Ishikawa (cell line): ENCODE measurements at regions not wholly inside any gene's neighbourhood (a gene's known extent, or its start where the extent isn't known, plus 50 kb on each side); places are given as distances from the start of the nearest gene placed in this dataset.

ENCODE experiments used
- CEBPB ChIP-seq: IDR thresholded peaks from 2 replicates; pipeline ENCODE4 v1.6.1; 2012
- EGR1 ChIP-seq: IDR thresholded peaks from 2 replicates; pipeline ENCODE4 v1.6.1; 2012
- EP300 ChIP-seq: IDR thresholded peaks from 2 replicates; pipeline ENCODE4 v1.6.1; 2012; ENCODE audit warnings: borderline replicate concordance
- FOXM1 ChIP-seq: IDR thresholded peaks from 2 replicates; pipeline ENCODE4 v1.6.1; 2012; ENCODE audit warnings: low read depth, borderline replicate concordance
- RAD21 ChIP-seq: IDR thresholded peaks from 2 replicates; pipeline ENCODE4 v1.6.1; 2012; ENCODE audit warnings: low read depth
- TAF1 ChIP-seq: IDR thresholded peaks from 2 replicates; pipeline ENCODE4 v1.6.1; 2012; ENCODE audit warnings: low read depth, mild to moderate bottlenecking
- TEAD4 ChIP-seq: IDR thresholded peaks from 2 replicates; pipeline ENCODE4 v1.6.1; 2012
- YY1 ChIP-seq: IDR thresholded peaks from 2 replicates; pipeline ENCODE4 v1.6.1; 2012; ENCODE audit warnings: low read depth
- ZBTB7A ChIP-seq: IDR thresholded peaks from 2 replicates; pipeline ENCODE4 v1.6.1; 2012; ENCODE audit warnings: low read depth
- TF ChIP-seq, protein P1 (sequence below): IDR thresholded peaks from 2 replicates; pipeline ENCODE4 v1.6.1; 2012
- TF ChIP-seq, protein P2 (sequence below): IDR thresholded peaks from 2 replicates; pipeline ENCODE4 v1.6.1; 2012
- TF ChIP-seq, protein P3 (sequence below): IDR thresholded peaks from 2 replicates; pipeline ENCODE4 v1.6.1; 2012; ENCODE audit warnings: low read depth, mild to moderate bottlenecking

DNA sequence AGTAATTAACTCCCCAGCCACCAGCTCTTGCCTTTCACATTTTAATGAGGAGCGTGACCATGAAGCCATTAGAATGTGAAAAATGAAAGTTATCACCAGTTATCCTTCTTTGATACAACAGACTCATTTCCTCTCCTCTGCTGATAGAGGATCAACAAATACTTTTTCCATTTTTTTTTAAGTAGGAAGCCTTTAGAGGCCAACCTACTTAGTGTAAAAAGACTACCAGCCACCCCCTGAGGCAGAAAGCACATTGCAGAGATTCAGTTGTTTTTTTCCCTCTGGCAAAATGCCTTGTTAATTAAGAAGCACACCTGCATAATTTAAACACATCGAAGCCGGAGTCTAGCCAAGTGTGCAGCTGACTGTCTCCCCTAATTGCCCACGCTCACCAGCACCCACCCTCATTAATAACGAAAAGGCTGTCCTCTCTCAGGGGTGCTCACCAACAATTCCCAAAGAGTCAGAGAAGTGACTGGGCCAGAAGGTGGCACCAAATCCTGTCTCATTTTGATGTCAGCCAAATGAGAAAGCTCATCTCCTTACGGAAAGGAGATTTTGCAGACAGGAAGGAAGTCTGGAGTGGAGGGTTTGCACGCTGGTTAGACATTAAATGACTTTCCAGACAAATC lies 60.9 kb upstream of the MC3R start:
- no peak for TF ChIP-seq TEAD4
- no peak for TF ChIP-seq TAF1
- no peak for TF ChIP-seq EP300
- TF ChIP-seq, protein P1, sequence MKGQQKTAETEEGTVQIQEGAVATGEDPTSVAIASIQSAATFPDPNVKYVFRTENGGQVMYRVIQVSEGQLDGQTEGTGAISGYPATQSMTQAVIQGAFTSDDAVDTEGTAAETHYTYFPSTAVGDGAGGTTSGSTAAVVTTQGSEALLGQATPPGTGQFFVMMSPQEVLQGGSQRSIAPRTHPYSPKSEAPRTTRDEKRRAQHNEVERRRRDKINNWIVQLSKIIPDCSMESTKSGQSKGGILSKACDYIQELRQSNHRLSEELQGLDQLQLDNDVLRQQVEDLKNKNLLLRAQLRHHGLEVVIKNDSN, result no peak
- TF ChIP-seq CEBPB, result no peak
- TF ChIP-seq YY1, result no peak
- no peak for TF ChIP-seq EGR1
- TF ChIP-seq, protein P2, sequence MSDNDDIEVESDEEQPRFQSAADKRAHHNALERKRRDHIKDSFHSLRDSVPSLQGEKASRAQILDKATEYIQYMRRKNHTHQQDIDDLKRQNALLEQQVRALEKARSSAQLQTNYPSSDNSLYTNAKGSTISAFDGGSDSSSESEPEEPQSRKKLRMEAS, result no peak
- TF ChIP-seq, protein P3, sequence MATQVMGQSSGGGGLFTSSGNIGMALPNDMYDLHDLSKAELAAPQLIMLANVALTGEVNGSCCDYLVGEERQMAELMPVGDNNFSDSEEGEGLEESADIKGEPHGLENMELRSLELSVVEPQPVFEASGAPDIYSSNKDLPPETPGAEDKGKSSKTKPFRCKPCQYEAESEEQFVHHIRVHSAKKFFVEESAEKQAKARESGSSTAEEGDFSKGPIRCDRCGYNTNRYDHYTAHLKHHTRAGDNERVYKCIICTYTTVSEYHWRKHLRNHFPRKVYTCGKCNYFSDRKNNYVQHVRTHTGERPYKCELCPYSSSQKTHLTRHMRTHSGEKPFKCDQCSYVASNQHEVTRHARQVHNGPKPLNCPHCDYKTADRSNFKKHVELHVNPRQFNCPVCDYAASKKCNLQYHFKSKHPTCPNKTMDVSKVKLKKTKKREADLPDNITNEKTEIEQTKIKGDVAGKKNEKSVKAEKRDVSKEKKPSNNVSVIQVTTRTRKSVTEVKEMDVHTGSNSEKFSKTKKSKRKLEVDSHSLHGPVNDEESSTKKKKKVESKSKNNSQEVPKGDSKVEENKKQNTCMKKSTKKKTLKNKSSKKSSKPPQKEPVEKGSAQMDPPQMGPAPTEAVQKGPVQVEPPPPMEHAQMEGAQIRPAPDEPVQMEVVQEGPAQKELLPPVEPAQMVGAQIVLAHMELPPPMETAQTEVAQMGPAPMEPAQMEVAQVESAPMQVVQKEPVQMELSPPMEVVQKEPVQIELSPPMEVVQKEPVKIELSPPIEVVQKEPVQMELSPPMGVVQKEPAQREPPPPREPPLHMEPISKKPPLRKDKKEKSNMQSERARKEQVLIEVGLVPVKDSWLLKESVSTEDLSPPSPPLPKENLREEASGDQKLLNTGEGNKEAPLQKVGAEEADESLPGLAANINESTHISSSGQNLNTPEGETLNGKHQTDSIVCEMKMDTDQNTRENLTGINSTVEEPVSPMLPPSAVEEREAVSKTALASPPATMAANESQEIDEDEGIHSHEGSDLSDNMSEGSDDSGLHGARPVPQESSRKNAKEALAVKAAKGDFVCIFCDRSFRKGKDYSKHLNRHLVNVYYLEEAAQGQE, result no peak
- no peak for TF ChIP-seq FOXM1
- TF ChIP-seq ZBTB7A, result no peak
- no peak for TF ChIP-seq RAD21
